ENCODE measurements at regions not wholly inside any gene's neighbourhood (a gene's known extent, or its start where the extent isn't known, plus 50 kb on each side); places are given as distances from the start of the nearest gene placed in this dataset.

GRCh38 chr10:4246881-4247358 is 461.9 kb upstream of the KLF6 start:
- Histone ChIP-seq H3K4me2 (ENCODE audit: insufficient read depth, low read length) (no peak overlapping the region), H2AFZ (ENCODE audit: low read depth, low read length) (no peak overlapping the region), H3K4me1 (replicated peaks in 1 of 2; ENCODE audit: control insufficient read depth in 2 of 2, insufficient read depth in 2 of 2, low read length in 2 of 2) (no peaks in the 10 kb centered on the region), H3K4me3 (no peak overlapping the region), H3K27ac (ENCODE audit: extremely low read depth, low read depth, low read length) (no peak overlapping the region), H3K9me1 (ENCODE audit: control insufficient read depth, insufficient read depth, low read length) (no peaks in the 10 kb centered on the region), H4K20me1 (replicated peaks; ENCODE audit: control insufficient read depth, insufficient read depth, low read length) (no peaks in the 10 kb centered on the region), H3K9me3 (replicated peaks; ENCODE audit: control insufficient read depth, insufficient read depth, low read depth, low read length) (no peaks in the 10 kb centered on the region), H3K79me2 (ENCODE audit: control insufficient read depth, insufficient read depth, low read length) (no peaks in the 10 kb centered on the region), H3K9ac (ENCODE audit: insufficient read depth in 1 of 2, low read depth in 2 of 2, low read length in 2 of 2) (no peak overlapping the region), H3K36me3 (ENCODE audit: control insufficient read depth, insufficient read depth, low read length) (no peaks in the 10 kb centered on the region), H3K27me3 (ENCODE audit: control insufficient read depth in 2 of 2, insufficient read depth in 2 of 2, low read length in 2 of 2) (no peaks in the 10 kb centered on the region)
- in situ Hi-C loops (cut with MboI) = no loop called here
- intact Hi-C loops (cut with micrococcal nuclease) = no loop called here
- FAIRE-seq = no peak
- POLR2A ChIA-PET = no interaction called here
- WGBS (ENCODE audit: insufficient coverage, low coverage, missing lambda C conversion rate) = 0% methylated on average over 4 of the region's 4 CpGs
- no TSS peak for BruUV-seq (replicated peaks)
- no peak for DNase-seq (ENCODE audit: extremely low read depth in 1 of 4, low spot score in 3 of 4)
- ATAC-seq = no peak
- CTCF ChIA-PET (ENCODE audit: low intra/inter-chr PET ratio) = no interaction called here
- no peak for TF ChIP-seq CEBPG (CRISPR knock-in tag; IDR thresholded peaks at IDR 0.05)
- no peak for TF ChIP-seq CEBPG (tag; conservative IDR thresholded peaks at IDR 0.05 in 1 of 2, IDR thresholded peaks at IDR 0.05 in 1 of 2)
- TF ChIP-seq ZBTB49 (CRISPR knock-in tag; IDR thresholded peaks at IDR 0.05; ENCODE audit: borderline replicate concordance) = no peak
- TF ChIP-seq ZNF561 (CRISPR knock-in tag; conservative IDR thresholded peaks at IDR 0.05) = no peak
- no peak for TF ChIP-seq HOXB6 (CRISPR knock-in tag; IDR thresholded peaks at IDR 0.05; ENCODE audit: borderline replicate concordance)
- no peak for TF ChIP-seq ZNF449 (CRISPR knock-in tag; IDR thresholded peaks at IDR 0.05)
- no peak for TF ChIP-seq SP2 (IDR thresholded peaks at IDR 0.05; ENCODE audit: extremely low read depth, low read depth, low read length, poor library complexity, severe bottlenecking)
- no peak for TF ChIP-seq SMARCC2 (IDR thresholded peaks at IDR 0.05; ENCODE audit: low read depth)

Data from K562 (cell line).